ENCODE measurements at regions not wholly inside any gene's neighbourhood (a gene's known extent, or its start where the extent isn't known, plus 50 kb on each side); places are given as distances from the start of the nearest gene placed in this dataset.
"Not testable (repeated sequence)": the region's sequence is repeated elsewhere in the genome, so short reads cannot be mapped to it uniquely, and the experiment has no call there.

- H3K27me3 Mint-ChIP-seq (ENCODE audit: low read depth, poor library complexity), result peaks cover 22% of the 10 kb centered on the region
- no peaks in the 10 kb centered on the region for H3K36me3 Mint-ChIP-seq (ENCODE audit: low read depth)
- DNase-seq, result no peak
- H3K4me3 Mint-ChIP-seq, result no peak overlapping the region
- H3K9me3 Mint-ChIP-seq, result no peaks in the 10 kb centered on the region
- peak overlapping the region; percentile 52 for H3K27ac Mint-ChIP-seq
- H3K4me1 Mint-ChIP-seq, result peaks cover 5% of the 10 kb centered on the region
- no peak for TF ChIP-seq CTCF (IDR thresholded peaks at IDR 0.05)
These were observed 94.6 kb downstream of the APOB start for GRCh38 chr2:20949256-20949655.

- Mint-ChIP-seq H3K27me3 (ENCODE audit: low read depth, poor library complexity) (peaks cover 42% of the 10 kb centered on the region), H3K4me1 (peaks cover 5% of the 10 kb centered on the region), H3K9me3 (no peaks in the 10 kb centered on the region), H3K4me3 (no peak overlapping the region), H3K36me3 (ENCODE audit: low read depth) (no peaks in the 10 kb centered on the region), H3K27ac (no peak overlapping the region)
- DNase-seq, result no peak
- TF ChIP-seq CTCF (IDR thresholded peaks at IDR 0.05), result no peak
These were observed 97.4 kb downstream of the APOB start for GRCh38 chr2:20946468-20946867.

- Mint-ChIP-seq H3K27me3 (ENCODE audit: low read depth, poor library complexity) (peaks cover 50% of the 10 kb centered on the region), H3K4me1 (peaks cover 12% of the 10 kb centered on the region)
- not testable (repeated sequence) for H3K4me3 Mint-ChIP-seq; H3K9me3 Mint-ChIP-seq; H3K36me3 Mint-ChIP-seq (ENCODE audit: low read depth); H3K27ac Mint-ChIP-seq; DNase-seq
These were observed 100.2 kb downstream of the APOB start for GRCh38 chr2:20943721-20944120.

GRCh38 chr2:20942646-20943125, 101.2 kb downstream of the APOB start:
- Mint-ChIP-seq H3K36me3 (ENCODE audit: low read depth) (no peaks in the 10 kb centered on the region), H3K27me3 (ENCODE audit: low read depth, poor library complexity) (peaks cover 59% of the 10 kb centered on the region), H3K9me3 (no peaks in the 10 kb centered on the region), H3K4me1 (peaks cover 12% of the 10 kb centered on the region), H3K4me3 (no peak overlapping the region), H3K27ac (no peak overlapping the region)
- no peak for TF ChIP-seq CTCF (IDR thresholded peaks at IDR 0.05)
- DNase-seq, result no peak

GRCh38 chr2:20940856-20941255, 103.0 kb downstream of the APOB start:
- peaks cover 72% of the 10 kb centered on the region for H3K27me3 Mint-ChIP-seq (ENCODE audit: low read depth, poor library complexity)
- no peaks in the 10 kb centered on the region for H3K9me3 Mint-ChIP-seq
- no peak for TF ChIP-seq CTCF (IDR thresholded peaks at IDR 0.05)
- no peak for DNase-seq
- no peaks in the 10 kb centered on the region for H3K36me3 Mint-ChIP-seq (ENCODE audit: low read depth)
- peaks cover 12% of the 10 kb centered on the region for H3K4me1 Mint-ChIP-seq
- H3K4me3 Mint-ChIP-seq, result no peak overlapping the region
- no peak overlapping the region for H3K27ac Mint-ChIP-seq

- Mint-ChIP-seq H3K36me3 (ENCODE audit: low read depth) (no peaks in the 10 kb centered on the region), H3K27ac (no peak overlapping the region), H3K4me3 (no peak overlapping the region), H3K9me3 (no peaks in the 10 kb centered on the region), H3K4me1 (peaks cover 12% of the 10 kb centered on the region), H3K27me3 (ENCODE audit: low read depth, poor library complexity) (peaks cover 72% of the 10 kb centered on the region)
- no peak for DNase-seq
- no peak for TF ChIP-seq CTCF (IDR thresholded peaks at IDR 0.05)
These were observed 103.7 kb downstream of the APOB start for GRCh38 chr2:20939931-20940795.

Data from nephron progenitor cell (in vitro differentiated cells).